ENCODE measurements at regions not wholly inside any gene's neighbourhood (a gene's known extent, or its start where the extent isn't known, plus 50 kb on each side); places are given as distances from the start of the nearest gene placed in this dataset.
"Not testable (repeated sequence)": the region's sequence is repeated elsewhere in the genome, so short reads cannot be mapped to it uniquely, and the experiment has no call there.

- Mint-ChIP-seq H3K27ac (ENCODE audit: unreplicated experiment) (no peak overlapping the region), H3K4me1 (ENCODE audit: low read depth) (peaks cover 16% of the 10 kb centered on the region), H3K36me3 (ENCODE audit: low read depth) (no peaks in the 10 kb centered on the region), H3K9me3 (ENCODE audit: low read depth) (peaks cover 2% of the 10 kb centered on the region), H3K27me3 (ENCODE audit: low read depth) (no peaks in the 10 kb centered on the region), H3K4me3 (ENCODE audit: unreplicated experiment) (no peak overlapping the region)
- DNase-seq (ENCODE audit: low spot score): no peak
- TF ChIP-seq CTCF (IDR thresholded peaks at IDR 0.05): no peak
Measured at GRCh38 chr20:53783768-53784167, 190.1 kb upstream of the ZNF217 start.

DNA sequence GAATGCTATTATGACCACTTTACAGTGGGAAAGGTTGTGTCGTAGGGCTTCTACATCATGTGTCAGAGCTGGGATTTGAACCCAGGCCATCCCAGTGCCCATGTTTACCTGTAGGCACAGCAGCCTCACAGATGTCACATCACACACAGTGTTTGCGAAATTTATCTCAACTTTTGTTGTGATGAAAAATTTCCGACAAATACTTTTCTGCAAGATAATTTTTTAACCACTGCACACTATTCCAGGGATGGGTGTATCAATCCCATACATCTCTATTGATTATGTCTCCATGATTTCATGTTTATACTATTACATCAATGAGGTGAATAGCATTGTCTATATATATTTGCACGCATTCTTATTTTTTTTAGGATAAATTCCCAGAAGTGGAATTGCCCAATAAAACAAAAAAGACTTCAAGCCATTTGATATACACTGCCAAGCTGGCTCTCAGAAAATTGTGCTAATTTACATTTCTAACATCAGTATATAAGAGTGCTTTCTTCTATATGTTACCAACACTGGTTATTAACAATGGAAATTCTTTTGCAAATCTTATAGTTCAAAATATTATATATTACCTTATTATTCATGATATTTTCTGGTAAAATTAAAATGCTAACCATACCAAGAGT, 189.1 kb upstream of the ZNF217 start:
- Mint-ChIP-seq H3K9me3 (ENCODE audit: low read depth) (peaks cover 2% of the 10 kb centered on the region), H3K27ac (ENCODE audit: unreplicated experiment) (no peak overlapping the region), H3K36me3 (ENCODE audit: low read depth) (no peaks in the 10 kb centered on the region), H3K4me3 (ENCODE audit: unreplicated experiment) (no peak overlapping the region), H3K4me1 (ENCODE audit: low read depth) (peaks cover 13% of the 10 kb centered on the region), H3K27me3 (ENCODE audit: low read depth) (no peaks in the 10 kb centered on the region)
- no peak for DNase-seq (ENCODE audit: low spot score)
- no peak for TF ChIP-seq CTCF (IDR thresholded peaks at IDR 0.05)

DNA sequence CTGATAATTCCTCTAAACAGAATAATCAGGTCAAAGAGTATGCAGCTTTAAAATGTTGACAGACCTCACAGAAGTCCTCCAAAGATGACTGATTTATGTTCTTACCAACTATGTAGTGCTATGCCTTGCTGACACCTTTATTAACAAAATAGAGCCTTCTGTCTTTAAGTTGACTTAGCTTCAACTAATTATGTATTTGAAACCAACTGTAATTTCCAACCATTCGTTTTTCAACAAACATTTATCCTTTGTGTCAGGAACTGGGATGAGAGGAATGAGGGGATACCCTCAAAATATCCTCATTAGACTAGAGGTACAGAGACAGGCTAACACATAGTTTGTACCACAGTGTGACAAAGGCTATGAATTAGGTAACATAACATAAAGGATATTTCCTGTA, 186.2 kb upstream of the ZNF217 start:
- no peak for DNase-seq (ENCODE audit: low spot score)
- Mint-ChIP-seq H3K27ac (ENCODE audit: unreplicated experiment) (no peak overlapping the region), H3K36me3 (ENCODE audit: low read depth) (no peaks in the 10 kb centered on the region), H3K4me3 (ENCODE audit: unreplicated experiment) (no peak overlapping the region), H3K27me3 (ENCODE audit: low read depth) (no peaks in the 10 kb centered on the region), H3K9me3 (ENCODE audit: low read depth) (peaks cover 2% of the 10 kb centered on the region), H3K4me1 (ENCODE audit: low read depth) (peaks cover 4% of the 10 kb centered on the region)
- TF ChIP-seq CTCF (IDR thresholded peaks at IDR 0.05): no peak

- Mint-ChIP-seq H3K27ac (ENCODE audit: unreplicated experiment) (no peak overlapping the region), H3K9me3 (ENCODE audit: low read depth) (no peaks in the 10 kb centered on the region), H3K36me3 (ENCODE audit: low read depth) (no peaks in the 10 kb centered on the region), H3K4me3 (ENCODE audit: unreplicated experiment) (no peak overlapping the region), H3K27me3 (ENCODE audit: low read depth) (no peaks in the 10 kb centered on the region), H3K4me1 (ENCODE audit: low read depth) (peaks cover 15% of the 10 kb centered on the region)
- TF ChIP-seq CTCF (IDR thresholded peaks at IDR 0.05): no peak
- DNase-seq (ENCODE audit: low spot score): no peak
Measured at GRCh38 chr20:53778736-53779135, 185.1 kb upstream of the ZNF217 start.

DNA sequence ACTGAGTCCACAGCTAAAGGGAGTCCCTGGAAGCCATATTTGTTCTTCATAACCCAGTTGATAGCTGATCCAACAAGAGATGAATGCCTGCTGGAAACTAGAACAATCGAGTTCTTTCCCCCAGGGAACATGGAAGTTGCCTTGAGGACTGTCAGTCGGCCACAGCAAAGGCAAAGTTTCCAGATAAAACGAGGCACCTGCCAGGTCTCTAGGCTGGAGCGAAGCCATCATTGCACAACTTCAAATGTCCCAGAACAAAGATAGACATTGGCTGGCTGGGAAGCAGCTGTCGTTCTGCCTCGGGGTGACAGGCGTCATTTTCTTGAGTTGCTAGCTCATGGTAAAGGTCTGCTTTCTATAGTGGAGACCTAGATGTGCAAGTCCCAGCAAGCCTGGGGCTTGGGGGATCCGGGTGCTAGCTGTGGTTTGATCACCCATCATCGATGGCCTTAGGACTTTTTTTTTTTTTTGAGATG, 184.4 kb upstream of the ZNF217 start:
- no peak for TF ChIP-seq CTCF (IDR thresholded peaks at IDR 0.05)

GRCh38 chr20:53777402-53777801, 183.8 kb upstream of the ZNF217 start:
- peaks cover 28% of the 10 kb centered on the region for H3K4me1 Mint-ChIP-seq (ENCODE audit: low read depth)
- H3K9me3 Mint-ChIP-seq (ENCODE audit: low read depth); H3K27ac Mint-ChIP-seq (ENCODE audit: unreplicated experiment); H3K27me3 Mint-ChIP-seq (ENCODE audit: low read depth); H3K4me3 Mint-ChIP-seq (ENCODE audit: unreplicated experiment); DNase-seq (ENCODE audit: low spot score); H3K36me3 Mint-ChIP-seq (ENCODE audit: low read depth): not testable (repeated sequence)

More for the DNA sequence above, 184.4 kb upstream of the ZNF217 start:
- no peaks in the 10 kb centered on the region for H3K9me3 Mint-ChIP-seq (ENCODE audit: low read depth)
- DNase-seq (ENCODE audit: low spot score): no peak
- H3K4me3 Mint-ChIP-seq (ENCODE audit: unreplicated experiment): no peak overlapping the region
- H3K4me1 Mint-ChIP-seq (ENCODE audit: low read depth): peaks cover 21% of the 10 kb centered on the region
- H3K27ac Mint-ChIP-seq (ENCODE audit: unreplicated experiment): no peak overlapping the region
- H3K27me3 Mint-ChIP-seq (ENCODE audit: low read depth): no peaks in the 10 kb centered on the region
- H3K36me3 Mint-ChIP-seq (ENCODE audit: low read depth): no peaks in the 10 kb centered on the region
